ENCODE measurements at regions not wholly inside any gene's neighbourhood (a gene's known extent, or its start where the extent isn't known, plus 50 kb on each side); places are given as distances from the start of the nearest gene placed in this dataset.

DNA sequence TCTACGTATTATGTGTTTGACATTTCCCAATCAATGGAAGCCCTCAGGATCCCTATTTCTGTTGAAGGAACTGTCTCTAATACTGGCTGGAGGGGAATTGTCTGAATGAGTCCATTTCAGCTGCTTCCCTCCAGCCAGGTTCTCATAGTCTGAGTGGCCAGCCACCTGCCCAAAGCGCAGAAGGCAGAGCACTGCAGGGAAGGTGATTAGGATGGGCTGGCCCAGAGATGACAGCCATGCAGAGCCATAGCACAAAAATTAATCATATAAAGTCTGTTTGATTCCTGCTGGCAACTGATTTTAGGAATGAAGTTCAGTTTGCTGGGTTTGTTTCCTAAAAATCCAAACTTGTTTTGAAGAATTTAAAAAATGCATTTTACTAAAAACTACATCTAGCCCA lies 327.1 kb downstream of the ETAA1 start:
- Mint-ChIP-seq H3K27me3 (ENCODE audit: low read depth in 2 of 2) (peaks cover 0 to 9% of the 10 kb centered on the region in 2 donors), H3K36me3 (peaks cover 9% of the 10 kb centered on the region), H3K9me3 (peaks cover 4 to 5% of the 10 kb centered on the region in 2 donors), H3K27ac (no peak overlapping the region), H3K4me3 (no peak overlapping the region), H3K4me1 (no peaks in the 10 kb centered on the region)
- ATAC-seq = no peak
- intact Hi-C loops (cut with micrococcal nuclease) = no loop called here
- H3K4me1 ChIP-seq (ENCODE audit: control insufficient read depth, insufficient read depth, low read length) = no peaks in the 10 kb centered on the region
- peaks cover 4% of the 10 kb centered on the region for H3K9me3 ChIP-seq (ENCODE audit: control insufficient read depth, insufficient read depth, low read length)
- H3K27me3 ChIP-seq (ENCODE audit: control insufficient read depth, insufficient read depth, low read length) = no peaks in the 10 kb centered on the region
- WGBS (ENCODE audit: insufficient coverage) = 96% methylated on average over 2 of the region's 2 CpGs
- TF ChIP-seq, protein P1, sequence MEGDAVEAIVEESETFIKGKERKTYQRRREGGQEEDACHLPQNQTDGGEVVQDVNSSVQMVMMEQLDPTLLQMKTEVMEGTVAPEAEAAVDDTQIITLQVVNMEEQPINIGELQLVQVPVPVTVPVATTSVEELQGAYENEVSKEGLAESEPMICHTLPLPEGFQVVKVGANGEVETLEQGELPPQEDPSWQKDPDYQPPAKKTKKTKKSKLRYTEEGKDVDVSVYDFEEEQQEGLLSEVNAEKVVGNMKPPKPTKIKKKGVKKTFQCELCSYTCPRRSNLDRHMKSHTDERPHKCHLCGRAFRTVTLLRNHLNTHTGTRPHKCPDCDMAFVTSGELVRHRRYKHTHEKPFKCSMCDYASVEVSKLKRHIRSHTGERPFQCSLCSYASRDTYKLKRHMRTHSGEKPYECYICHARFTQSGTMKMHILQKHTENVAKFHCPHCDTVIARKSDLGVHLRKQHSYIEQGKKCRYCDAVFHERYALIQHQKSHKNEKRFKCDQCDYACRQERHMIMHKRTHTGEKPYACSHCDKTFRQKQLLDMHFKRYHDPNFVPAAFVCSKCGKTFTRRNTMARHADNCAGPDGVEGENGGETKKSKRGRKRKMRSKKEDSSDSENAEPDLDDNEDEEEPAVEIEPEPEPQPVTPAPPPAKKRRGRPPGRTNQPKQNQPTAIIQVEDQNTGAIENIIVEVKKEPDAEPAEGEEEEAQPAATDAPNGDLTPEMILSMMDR (IDR thresholded peaks at IDR 0.05) = no peak
- H3K36me3 ChIP-seq (ENCODE audit: control insufficient read depth, insufficient read depth, low read length) = no peaks in the 10 kb centered on the region
- H3K27ac ChIP-seq (ENCODE audit: low read length) = no peak overlapping the region
- no peak overlapping the region for H3K4me3 ChIP-seq (ENCODE audit: low read length)
- DNase-seq = no peak

DNA sequence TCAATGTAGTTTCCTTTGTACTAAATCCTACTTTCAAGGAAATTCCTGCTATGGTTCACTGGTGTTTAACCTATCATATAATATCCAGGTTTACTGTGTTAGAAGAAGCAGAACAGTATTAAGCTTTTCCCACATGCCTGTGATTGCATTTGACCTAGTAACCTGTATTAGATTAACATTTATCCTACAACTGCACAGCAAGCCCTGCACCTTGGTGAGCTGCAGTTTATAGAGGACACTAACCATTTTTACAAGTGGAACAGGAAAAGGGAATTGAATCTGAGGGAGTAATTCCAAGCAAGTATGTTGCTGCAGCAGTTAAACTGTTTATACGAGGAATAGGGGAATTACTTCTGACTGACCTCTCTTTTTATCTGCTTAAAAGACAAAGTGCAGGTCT lies 328.6 kb downstream of the ETAA1 start:
- H3K27me3 ChIP-seq (ENCODE audit: control insufficient read depth, insufficient read depth, low read length) = no peaks in the 10 kb centered on the region
- H3K36me3 ChIP-seq (ENCODE audit: control insufficient read depth, insufficient read depth, low read length) = no peaks in the 10 kb centered on the region
- H3K27ac Mint-ChIP-seq = no peak overlapping the region
- TF ChIP-seq, protein P1 (IDR thresholded peaks at IDR 0.05) = no peak
- H3K4me3 ChIP-seq (ENCODE audit: low read length) = no peak overlapping the region
- peaks cover 3% of the 10 kb centered on the region for H3K9me3 ChIP-seq (ENCODE audit: control insufficient read depth, insufficient read depth, low read length)
- H3K4me3 Mint-ChIP-seq = no peak overlapping the region
- no peak overlapping the region for H3K27ac ChIP-seq (ENCODE audit: low read length)
- H3K27me3 Mint-ChIP-seq (ENCODE audit: low read depth in 2 of 2) = peaks cover 0 to 9% of the 10 kb centered on the region in 2 donors
- no peak for ATAC-seq
- peaks cover 7% of the 10 kb centered on the region for H3K36me3 Mint-ChIP-seq
- no peaks in the 10 kb centered on the region for H3K4me1 ChIP-seq (ENCODE audit: control insufficient read depth, insufficient read depth, low read length)
- DNase-seq = no peak
- intact Hi-C loops (cut with micrococcal nuclease) = no loop called here
- 90% methylated on average over 1 of the region's 1 CpG for WGBS (ENCODE audit: insufficient coverage)
- H3K9me3 Mint-ChIP-seq = peaks cover 3 to 4% of the 10 kb centered on the region in 2 donors
- no peaks in the 10 kb centered on the region for H3K4me1 Mint-ChIP-seq

DNA sequence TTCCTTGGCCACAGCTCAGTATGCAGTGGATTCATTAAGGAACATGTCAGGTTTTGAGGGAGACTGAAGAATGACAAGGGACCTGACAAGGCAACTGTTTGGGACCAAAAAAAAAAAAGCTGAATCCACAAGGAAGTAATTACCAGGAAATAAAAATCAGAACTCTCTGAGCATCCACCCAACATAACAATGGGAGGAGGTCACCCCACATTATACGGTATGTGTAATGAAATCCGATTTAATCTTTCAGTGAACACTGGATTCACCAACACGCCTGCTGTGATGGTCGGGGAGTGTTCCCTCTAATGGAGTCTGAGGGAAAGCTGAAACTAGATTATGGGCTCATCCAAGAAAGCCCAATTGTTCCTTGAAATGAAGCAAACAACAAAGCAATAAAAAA lies 329.3 kb downstream of the ETAA1 start:
- peaks cover under 1% of the 10 kb centered on the region for H3K36me3 Mint-ChIP-seq
- intact Hi-C loops (cut with micrococcal nuclease) = no loop called here
- no peak overlapping the region for H3K27ac Mint-ChIP-seq
- ATAC-seq = no peak
- no peaks in the 10 kb centered on the region for H3K9me3 Mint-ChIP-seq
- no peak overlapping the region for H3K4me3 Mint-ChIP-seq
- Histone ChIP-seq H3K27me3 (ENCODE audit: control insufficient read depth, insufficient read depth, low read length) (no peaks in the 10 kb centered on the region), H3K36me3 (ENCODE audit: control insufficient read depth, insufficient read depth, low read length) (no peaks in the 10 kb centered on the region), H3K27ac (ENCODE audit: low read length) (no peak overlapping the region), H3K4me3 (ENCODE audit: low read length) (no peak overlapping the region), H3K4me1 (ENCODE audit: control insufficient read depth, insufficient read depth, low read length) (no peaks in the 10 kb centered on the region), H3K9me3 (ENCODE audit: control insufficient read depth, insufficient read depth, low read length) (no peaks in the 10 kb centered on the region)
- TF ChIP-seq, protein P1 (IDR thresholded peaks at IDR 0.05) = no peak
- DNase-seq = no peak
- H3K27me3 Mint-ChIP-seq (ENCODE audit: low read depth in 2 of 2) = peaks cover 0 to 3% of the 10 kb centered on the region in 2 donors
- H3K4me1 Mint-ChIP-seq = no peaks in the 10 kb centered on the region
- 94% methylated on average over 4 of the region's 4 CpGs for WGBS (ENCODE audit: insufficient coverage)

DNA sequence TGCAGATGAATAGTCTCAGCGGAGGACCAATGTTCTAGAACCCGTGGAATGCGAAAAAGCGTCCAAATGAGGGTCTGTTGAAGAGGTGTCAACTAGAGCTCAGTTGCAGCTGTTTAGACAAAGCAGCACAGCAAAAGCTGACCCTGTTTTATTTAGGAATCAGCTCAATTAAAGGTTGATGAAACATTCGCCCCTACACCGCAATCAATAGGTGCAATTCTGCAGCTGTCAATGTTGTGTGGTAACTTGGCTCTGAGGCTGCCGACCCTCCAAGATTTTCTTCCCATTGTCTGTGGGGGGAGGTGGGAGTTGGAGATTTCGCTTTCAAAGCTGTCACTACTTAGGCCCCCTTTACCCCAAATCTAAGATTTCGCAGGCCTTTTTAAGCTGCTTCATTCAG lies 330.0 kb downstream of the ETAA1 start:
- Mint-ChIP-seq H3K36me3 (no peaks in the 10 kb centered on the region), H3K4me3 (no peak overlapping the region), H3K4me1 (no peaks in the 10 kb centered on the region), H3K27ac (no peak overlapping the region), H3K27me3 (ENCODE audit: low read depth in 2 of 2) (peaks cover 0 to 3% of the 10 kb centered on the region in 2 donors), H3K9me3 (no peaks in the 10 kb centered on the region)
- Histone ChIP-seq H3K27me3 (ENCODE audit: control insufficient read depth, insufficient read depth, low read length) (no peaks in the 10 kb centered on the region), H3K4me3 (ENCODE audit: low read length) (no peak overlapping the region), H3K9me3 (ENCODE audit: control insufficient read depth, insufficient read depth, low read length) (no peaks in the 10 kb centered on the region), H3K27ac (ENCODE audit: low read length) (no peak overlapping the region), H3K36me3 (ENCODE audit: control insufficient read depth, insufficient read depth, low read length) (no peaks in the 10 kb centered on the region), H3K4me1 (ENCODE audit: control insufficient read depth, insufficient read depth, low read length) (no peaks in the 10 kb centered on the region)
- TF ChIP-seq, protein P1 (IDR thresholded peaks at IDR 0.05) = no peak
- 88% methylated on average over 7 of the region's 9 CpGs for WGBS (ENCODE audit: insufficient coverage)
- ATAC-seq = no peak
- DNase-seq = no peak
- intact Hi-C loops (cut with micrococcal nuclease) = no loop called here

All from natural killer cell (primary cell).